C4-2B (cell line): ENCODE measurements at regions not wholly inside any gene's neighbourhood (a gene's known extent, or its start where the extent isn't known, plus 50 kb on each side); places are given as distances from the start of the nearest gene placed in this dataset.
A peak's percentile ranks its signal among the peaks of the same experiment; 100 is the strongest.

Experiments used
- H3K27ac ChIP-seq: fragments of 450-650 bp; 2 replicates; pipeline ENCODE4 v1.5.1; 2017
- CTCF ChIP-seq: fragments of 450-650 bp; conservative IDR thresholded peaks from 2 replicates; pipeline ENCODE4 v1.5.1; 2017; ENCODE audit warnings: mild to moderate bottlenecking
- ZFX ChIP-seq: fragments of 450-650 bp; IDR thresholded peaks from 2 replicates; pipeline ENCODE4 v1.6.1; 2017

- TF ChIP-seq CTCF, result no peak
- no peak for TF ChIP-seq ZFX
- H3K27ac ChIP-seq, result no peak overlapping the region
Measured at GRCh38 chr3:66604481-66604880, 103.7 kb upstream of the LRIG1 start.

DNA sequence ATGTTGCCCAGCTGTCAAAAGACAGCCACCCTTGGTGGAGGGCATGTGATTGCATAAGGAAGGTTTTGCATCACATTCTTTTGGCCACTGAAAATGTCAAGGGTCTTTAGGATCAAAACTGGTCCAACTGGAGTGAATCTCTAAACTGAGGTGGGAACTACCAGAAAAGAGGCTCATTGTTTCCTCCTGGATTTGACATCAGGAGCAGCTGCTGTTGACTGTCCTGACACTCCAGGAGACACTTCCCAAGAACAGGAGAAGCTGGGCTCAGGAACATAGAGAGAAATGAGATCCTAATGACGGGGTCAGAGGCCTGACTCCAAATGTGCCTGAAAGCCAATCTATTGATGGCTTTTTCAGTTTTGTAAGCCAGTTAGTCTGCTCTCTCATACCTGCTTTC is 105.3 kb upstream of the LRIG1 start:
- TF ChIP-seq ZFX (no peak), CTCF (no peak)
- H3K27ac ChIP-seq, result no peak overlapping the region

GRCh38 chr3:66606868-66607267 is 106.0 kb upstream of the LRIG1 start:
- TF ChIP-seq ZFX (no peak), CTCF (no peak)
- no peak overlapping the region; the same call in 1 of the 2 replicates for H3K27ac ChIP-seq

- TF ChIP-seq CTCF (no peak), ZFX (no peak)
- no peak overlapping the region for H3K27ac ChIP-seq
Measured at GRCh38 chr3:66609660-66610561, 109.1 kb upstream of the LRIG1 start.

DNA sequence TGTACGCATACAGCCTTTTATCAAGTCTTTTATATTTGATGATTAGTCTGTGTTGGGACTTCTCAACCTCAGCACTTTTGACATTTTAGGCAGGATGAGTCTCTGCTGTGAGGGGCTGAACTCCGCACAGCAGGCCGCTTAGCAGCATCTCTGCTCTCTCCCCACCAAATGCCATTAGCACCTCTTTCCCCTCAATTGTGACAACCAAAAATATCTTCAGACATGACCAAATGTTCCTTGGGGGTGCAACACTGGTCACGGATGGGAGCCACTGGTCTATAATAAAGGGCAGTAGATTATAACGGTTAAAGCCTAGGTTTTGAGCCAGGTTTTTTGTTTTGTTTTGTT is 109.7 kb upstream of the LRIG1 start:
- TF ChIP-seq CTCF (no peak), ZFX (no peak)
- H3K27ac ChIP-seq, result no peak overlapping the region

DNA sequence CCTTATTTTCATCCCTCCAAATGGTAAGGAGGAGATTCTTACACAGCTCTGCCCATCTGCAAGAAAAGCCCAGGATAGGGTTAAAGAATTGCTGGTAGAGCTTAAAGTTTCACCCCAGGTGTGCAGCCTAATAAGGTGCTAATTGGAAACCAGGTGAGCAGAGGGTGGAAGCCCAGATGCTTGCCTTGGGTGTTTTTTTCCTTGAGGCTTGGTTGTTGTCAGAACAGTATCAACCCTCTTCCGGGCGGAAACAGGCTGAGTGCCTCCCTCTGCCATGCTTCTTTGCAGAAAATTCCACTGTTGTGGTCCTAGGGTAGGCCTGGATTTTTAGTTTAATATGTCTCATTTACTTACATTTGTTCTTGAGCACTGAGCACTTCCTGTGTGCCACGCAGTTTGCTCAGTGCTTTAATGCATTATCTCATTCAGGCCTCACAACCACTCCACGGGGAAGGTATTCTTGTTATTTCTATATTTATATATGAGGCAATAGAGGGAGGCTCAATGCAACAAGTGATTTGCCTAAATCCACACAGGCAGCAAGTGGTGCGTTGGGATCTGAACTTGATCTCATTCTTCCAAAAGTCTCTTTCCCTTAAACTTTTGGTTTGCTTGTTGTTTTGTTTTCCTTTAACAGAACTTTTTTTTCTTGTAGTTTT is 115.0 kb upstream of the LRIG1 start:
- H3K27ac ChIP-seq, result peak overlapping the region; percentile 13; the same call in 1 of the 2 replicates
- TF ChIP-seq CTCF (no peak), ZFX (no peak)

DNA sequence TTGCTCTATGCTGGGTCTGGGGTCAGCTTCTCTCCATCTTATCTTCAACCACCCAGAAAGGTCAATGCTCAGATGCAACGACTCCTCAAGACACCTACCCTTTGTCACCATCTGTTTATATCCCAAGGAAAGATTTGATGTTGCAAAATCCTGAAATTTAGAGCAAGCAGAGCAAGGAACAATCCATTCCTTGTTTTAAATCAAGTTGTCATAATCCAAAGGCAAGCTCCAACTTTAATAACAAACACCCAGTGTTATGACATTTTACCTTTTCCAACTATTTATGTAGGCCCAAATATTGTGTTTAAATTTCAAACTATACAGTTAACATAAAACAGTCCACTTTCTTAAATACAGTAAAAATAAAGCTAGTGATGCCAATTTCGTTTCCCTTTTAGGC is 116.5 kb upstream of the LRIG1 start:
- no peak for TF ChIP-seq ZFX
- TF ChIP-seq CTCF, result no peak
- H3K27ac ChIP-seq, result no peak overlapping the region
